NCI-H345 (cell line): ENCODE measurements at regions not wholly inside any gene's neighbourhood (a gene's known extent, or its start where the extent isn't known, plus 50 kb on each side); places are given as distances from the start of the nearest gene placed in this dataset.

Source experiments
- DNase-seq: peaks from one replicate; lab custom pipeline; 2025; lab: John Stamatoyannopoulos, UW

GRCh38 chr7:36802459-36803135 is 78.3 kb upstream of the AOAH start:
- DNase-seq = no peak

GRCh38 chr7:36796850-36797536 is 72.7 kb upstream of the AOAH start:
- no peak for DNase-seq

DNA sequence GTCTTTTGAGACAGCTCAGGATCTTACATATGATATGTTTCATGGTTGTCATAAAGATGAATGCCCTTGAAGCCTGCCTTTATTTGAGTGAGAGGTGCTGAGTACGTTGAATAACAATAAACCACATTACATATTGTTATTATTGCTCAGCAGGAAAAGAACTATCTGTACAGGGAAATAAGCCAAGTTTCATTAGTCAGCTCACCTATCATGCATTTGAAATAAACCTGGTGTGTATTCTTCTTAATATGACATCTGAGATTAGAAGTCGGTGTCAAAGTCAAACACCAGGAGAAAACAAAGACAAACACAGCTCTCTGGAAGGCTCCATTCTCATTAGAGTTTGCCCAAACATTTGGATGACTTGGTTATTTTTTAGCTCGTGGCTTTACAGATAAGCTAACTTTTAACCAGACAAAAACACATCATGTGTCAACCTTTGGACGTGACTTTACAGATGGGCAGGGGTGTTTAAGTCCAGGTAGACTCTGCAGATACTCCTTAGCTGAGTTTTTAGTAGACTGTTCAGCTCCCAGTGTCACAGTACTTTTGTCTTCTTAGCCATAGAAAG is 71.2 kb upstream of the AOAH start:
- DNase-seq = no peak

DNA sequence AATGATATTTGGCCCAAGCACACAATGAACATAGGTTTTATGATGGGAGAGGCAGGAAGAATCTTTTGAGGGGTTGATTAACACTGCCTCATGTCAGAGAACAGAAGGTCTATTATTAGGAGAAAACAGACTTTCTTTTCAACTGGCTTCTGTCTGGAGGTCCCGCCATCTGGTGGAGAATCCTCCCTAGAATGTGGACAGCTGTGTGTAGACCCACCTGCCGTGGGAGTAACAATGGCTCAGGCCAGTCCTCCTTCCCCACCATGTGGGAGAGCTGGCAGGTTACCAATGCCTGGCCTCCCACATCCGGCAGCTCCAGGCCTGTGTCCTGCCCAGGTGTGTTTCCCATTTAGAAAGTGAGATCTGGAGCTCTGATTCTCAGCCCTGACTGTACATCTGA is 70.4 kb upstream of the AOAH start:
- peak; percentile 69 for DNase-seq

DNA sequence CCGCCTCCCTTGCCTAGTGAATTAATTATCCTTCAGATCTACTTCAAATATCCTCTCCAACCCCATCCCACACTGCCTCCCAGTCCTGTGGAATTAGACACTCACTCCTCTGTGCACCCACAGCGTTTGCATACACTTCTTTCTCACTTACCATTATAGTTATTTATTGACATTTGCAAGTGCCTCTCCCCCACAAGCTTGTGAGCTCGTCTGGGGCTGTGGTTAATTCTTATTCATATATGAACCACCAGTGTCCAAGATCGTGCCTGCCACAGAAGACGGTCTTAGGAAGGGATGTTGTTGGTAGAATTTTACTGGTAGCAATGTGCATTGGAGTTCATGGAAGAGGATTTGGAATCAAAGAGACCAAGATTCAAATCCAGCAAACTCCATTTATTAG is 68.1 kb upstream of the AOAH start:
- DNase-seq = no peak

GRCh38 chr7:36790311-36790787 is 66.1 kb upstream of the AOAH start:
- no peak for DNase-seq

DNA sequence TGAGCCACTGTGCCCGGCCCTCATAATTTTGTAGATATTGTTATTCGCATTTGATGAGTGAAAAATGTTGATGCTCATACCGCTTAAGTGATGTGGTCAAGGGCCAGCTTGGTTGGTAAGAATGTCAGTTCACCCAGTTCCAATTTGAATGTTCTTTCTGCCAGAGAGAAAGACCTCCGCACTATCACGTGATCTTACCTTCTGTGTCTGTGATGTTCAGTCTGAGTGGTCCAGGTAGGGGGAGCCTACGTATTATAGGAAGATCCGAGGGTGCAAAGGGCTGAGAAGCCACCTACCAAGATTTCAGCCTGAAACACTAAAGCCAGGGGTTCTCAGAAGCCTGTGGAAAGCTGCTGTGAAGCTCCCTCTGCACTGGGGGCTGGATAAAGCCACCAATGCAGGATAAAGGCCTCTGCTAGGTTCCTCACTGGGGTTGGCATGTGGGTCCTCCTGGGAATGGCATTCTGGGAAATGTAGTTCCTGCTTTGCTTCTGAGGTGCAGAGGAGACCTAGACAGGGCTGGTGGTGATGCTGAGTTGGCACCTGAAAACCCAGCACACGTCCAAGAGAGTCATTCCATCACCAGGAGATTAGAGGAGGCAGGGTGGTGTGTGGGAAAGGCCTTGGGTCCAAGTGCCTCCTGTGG is 64.7 kb upstream of the AOAH start:
- DNase-seq = no peak

DNA sequence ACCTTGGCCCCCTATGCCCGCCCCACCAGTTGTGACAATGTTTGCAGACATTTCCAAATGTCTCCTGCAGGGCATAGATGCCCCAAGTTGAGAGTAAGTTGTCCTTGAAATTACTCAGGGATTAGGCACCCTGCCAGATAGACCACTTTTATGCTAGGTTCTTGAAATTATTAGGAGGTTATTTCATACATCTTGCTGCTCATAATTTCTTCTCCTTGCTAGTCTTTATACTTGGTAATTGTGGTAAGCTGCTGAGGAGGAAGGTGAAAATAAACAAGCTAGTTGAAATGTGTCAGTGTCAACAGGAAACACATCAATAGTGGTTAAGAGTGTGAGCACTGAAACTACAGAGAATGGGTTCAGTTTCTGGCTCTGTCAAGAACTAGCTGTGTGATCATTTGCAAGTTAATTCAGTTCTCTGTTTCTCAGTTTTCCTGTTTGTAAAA is 63.7 kb upstream of the AOAH start:
- no peak for DNase-seq

DNA sequence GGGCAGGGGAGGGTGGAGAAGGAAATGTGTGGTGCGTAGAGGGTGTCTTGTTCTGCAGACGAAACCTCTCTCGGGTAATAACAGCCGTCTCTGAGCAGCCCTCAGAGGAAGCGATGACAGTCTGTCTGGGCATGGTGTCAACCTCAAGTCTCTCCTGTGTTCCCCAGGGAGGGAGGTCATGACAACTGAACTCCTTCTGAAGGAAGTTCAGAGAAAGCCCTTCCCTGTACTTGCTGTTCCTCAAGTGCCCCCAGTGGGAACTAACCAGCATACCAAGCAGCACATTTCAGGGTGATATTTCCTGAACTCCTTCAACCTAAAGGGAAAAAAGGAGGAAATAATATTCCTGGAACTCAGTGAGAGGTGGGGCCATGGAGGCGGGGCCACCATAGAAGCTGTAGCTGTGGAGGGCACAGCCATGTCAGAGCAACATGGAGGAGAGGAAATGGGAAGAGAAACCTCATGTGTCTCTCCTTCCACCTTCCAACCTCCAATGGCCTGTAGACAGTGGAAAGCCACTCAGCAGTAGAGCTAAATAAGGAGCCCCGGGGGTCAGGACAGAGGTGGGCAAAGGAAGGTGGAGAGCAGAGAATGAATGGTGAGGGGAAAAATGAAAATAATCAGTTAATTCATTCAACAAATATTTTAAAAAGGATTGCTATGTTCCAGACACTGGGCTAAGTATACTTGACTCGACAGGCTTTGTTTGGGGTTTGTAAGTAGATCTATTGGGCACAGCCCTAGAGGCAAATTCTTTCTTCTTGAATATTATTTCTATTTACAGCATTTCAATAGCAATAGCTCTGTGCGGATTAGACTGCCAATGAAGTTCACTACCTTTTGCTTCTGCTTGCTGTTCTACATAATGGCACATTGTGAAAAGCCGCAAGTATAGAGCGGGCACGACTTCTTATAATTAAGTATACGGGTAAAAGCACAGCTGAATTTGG is 61.0 kb upstream of the AOAH start:
- DNase-seq = no peak

- no peak for DNase-seq
Measured at GRCh38 chr7:36781011-36781738, 56.9 kb upstream of the AOAH start.

GRCh38 chr7:36777855-36778254 is 53.6 kb upstream of the AOAH start:
- DNase-seq = no peak

DNA sequence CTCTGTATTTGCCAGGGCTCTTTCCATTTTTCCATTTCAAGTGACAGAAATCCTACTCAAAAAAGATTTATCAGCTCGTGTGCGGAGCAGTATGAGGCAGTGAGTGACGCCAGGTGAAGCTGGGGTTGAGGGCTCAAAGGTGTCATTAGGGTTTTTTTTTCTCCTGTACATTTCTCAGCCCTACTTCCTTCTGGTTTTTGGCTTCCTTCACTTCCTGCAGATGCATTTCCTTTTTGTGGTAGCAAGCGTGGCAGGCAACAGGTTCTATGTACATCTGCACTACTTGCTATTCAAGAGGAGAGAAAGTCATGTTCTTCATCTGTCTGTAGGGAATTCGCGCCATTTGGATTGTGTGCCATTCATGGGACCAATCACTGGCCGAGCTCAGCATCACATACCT is 52.8 kb upstream of the AOAH start:
- DNase-seq = no peak

DNA sequence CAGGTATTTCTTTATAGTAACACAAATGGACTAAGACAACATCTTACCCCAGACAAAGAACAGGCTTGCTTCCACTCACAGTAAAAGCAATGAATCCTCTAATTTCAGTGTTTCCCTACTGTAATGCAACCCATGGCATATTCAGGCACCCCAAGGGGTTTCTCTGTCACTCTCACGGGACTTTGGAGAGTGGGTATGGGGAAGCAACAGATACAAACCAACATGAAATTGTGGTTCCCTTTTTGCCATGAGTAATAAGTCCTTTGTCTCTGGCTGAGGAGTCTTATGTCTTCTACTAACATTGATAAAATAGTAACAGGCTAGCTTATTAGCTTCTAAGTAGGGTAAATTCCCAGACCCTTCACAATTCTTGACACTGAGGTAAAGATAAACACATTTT is 51.4 kb upstream of the AOAH start:
- DNase-seq = no peak

GRCh38 chr7:36775061-36775620 is 50.8 kb upstream of the AOAH start:
- DNase-seq = no peak
